ENCODE measurements at regions not wholly inside any gene's neighbourhood (a gene's known extent, or its start where the extent isn't known, plus 50 kb on each side); places are given as distances from the start of the nearest gene placed in this dataset.

GRCh38 chr2:235151152-235151551 is 199.3 kb downstream of the SH3BP4 start:
- TF ChIP-seq, protein P1, sequence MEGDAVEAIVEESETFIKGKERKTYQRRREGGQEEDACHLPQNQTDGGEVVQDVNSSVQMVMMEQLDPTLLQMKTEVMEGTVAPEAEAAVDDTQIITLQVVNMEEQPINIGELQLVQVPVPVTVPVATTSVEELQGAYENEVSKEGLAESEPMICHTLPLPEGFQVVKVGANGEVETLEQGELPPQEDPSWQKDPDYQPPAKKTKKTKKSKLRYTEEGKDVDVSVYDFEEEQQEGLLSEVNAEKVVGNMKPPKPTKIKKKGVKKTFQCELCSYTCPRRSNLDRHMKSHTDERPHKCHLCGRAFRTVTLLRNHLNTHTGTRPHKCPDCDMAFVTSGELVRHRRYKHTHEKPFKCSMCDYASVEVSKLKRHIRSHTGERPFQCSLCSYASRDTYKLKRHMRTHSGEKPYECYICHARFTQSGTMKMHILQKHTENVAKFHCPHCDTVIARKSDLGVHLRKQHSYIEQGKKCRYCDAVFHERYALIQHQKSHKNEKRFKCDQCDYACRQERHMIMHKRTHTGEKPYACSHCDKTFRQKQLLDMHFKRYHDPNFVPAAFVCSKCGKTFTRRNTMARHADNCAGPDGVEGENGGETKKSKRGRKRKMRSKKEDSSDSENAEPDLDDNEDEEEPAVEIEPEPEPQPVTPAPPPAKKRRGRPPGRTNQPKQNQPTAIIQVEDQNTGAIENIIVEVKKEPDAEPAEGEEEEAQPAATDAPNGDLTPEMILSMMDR (IDR thresholded peaks at IDR 0.05 in 8 of 11, conservative IDR thresholded peaks at IDR 0.05 in 3 of 11), result no peak
- TF ChIP-seq POLR2AphosphoS5 (IDR thresholded peaks at IDR 0.05), result no peak
- no peak for TF ChIP-seq POLR2A (IDR thresholded peaks at IDR 0.05)

Measured in spleen (tissue), 7 donors.